ENCODE measurements at regions not wholly inside any gene's neighbourhood (a gene's known extent, or its start where the extent isn't known, plus 50 kb on each side); places are given as distances from the start of the nearest gene placed in this dataset.

GRCh38 chr11:130652671-130653335 is 204.4 kb downstream of the ADAMTS15 start:
- TF ChIP-seq POLR2A (IDR thresholded peaks at IDR 0.05) (no peak), CTCF (IDR thresholded peaks at IDR 0.05) (no peak)

All from uterus (tissue), 2 donors.